Hepatocyte (in vitro differentiated cells): ENCODE measurements at regions not wholly inside any gene's neighbourhood (a gene's known extent, or its start where the extent isn't known, plus 50 kb on each side); places are given as distances from the start of the nearest gene placed in this dataset.

ENCODE experiments used
- DNase-seq: peaks from one replicate; pipeline ENCODE4 v3.0.0-alpha.2; 2016; ENCODE audit warnings: low spot score
- H2AFZ ChIP-seq: fragments of 200-600 bp; sonication (generic); 2 replicates; pipeline ENCODE4 v1.6.0; 2016; ENCODE audit warnings: antibody characterized with exemption, mild to moderate bottlenecking
- H3K27ac ChIP-seq: fragments of 200-600 bp; sonication (generic); 2 replicates; pipeline ENCODE4 v1.5.1; 2016; ENCODE audit warnings: mild to moderate bottlenecking
- H3K27me3 ChIP-seq: fragments of 200-600 bp; sonication (generic); 2 replicates; pipeline ENCODE4 v1.6.1; 2016
- H3K36me3 ChIP-seq: fragments of 200-600 bp; sonication (generic); replicated peaks from 2 replicates; pipeline ENCODE4 v1.5.1; 2016; ENCODE audit warnings: low read depth; ENCODE audit not compliant: insufficient read depth
- H3K4me1 ChIP-seq: fragments of 200-600 bp; sonication (generic); 2 replicates; pipeline ENCODE4 v1.5.1; 2016; ENCODE audit warnings: mild to moderate bottlenecking, moderate library complexity; ENCODE audit not compliant: insufficient read depth
- H3K4me2 ChIP-seq: fragments of 200-600 bp; sonication (generic); 2 replicates; pipeline ENCODE4 v1.6.0; 2016
- H3K4me3 ChIP-seq: fragments of 200-600 bp; sonication (generic); 2 replicates; pipeline ENCODE4 v1.5.1; 2016; ENCODE audit warnings: mild to moderate bottlenecking
- H3K79me2 ChIP-seq: fragments of 200-600 bp; sonication (generic); 2 replicates; pipeline ENCODE4 v1.6.0; 2017; ENCODE audit warnings: mild to moderate bottlenecking
- H3K9me2 ChIP-seq: fragments of 200-600 bp; sonication (generic); replicated peaks from 2 replicates; pipeline ENCODE4 v1.6.0; 2017; ENCODE audit warnings: mild to moderate bottlenecking; ENCODE audit not compliant: insufficient read depth
- H3K9me3 ChIP-seq: fragments of 200-600 bp; sonication (generic); 2 replicates; pipeline ENCODE4 v1.5.1; 2016; ENCODE audit warnings: low read depth, mild to moderate bottlenecking
- H4K20me1 ChIP-seq: fragments of 200-600 bp; sonication (generic); 2 replicates; pipeline ENCODE4 v1.6.0; 2016; ENCODE audit warnings: mild to moderate bottlenecking; ENCODE audit not compliant: insufficient read depth, poor library complexity, severe bottlenecking
- EZH2 ChIP-seq: fragments of 200-600 bp; sonication (generic); IDR thresholded peaks from 2 replicates; pipeline ENCODE4 v1.6.1; 2016; ENCODE audit warnings: antibody characterized with exemption, mild to moderate bottlenecking, borderline replicate concordance
- EZH2phosphoT487 ChIP-seq: fragments of 200-600 bp; sonication (generic); IDR thresholded peaks from one replicate; pipeline ENCODE4 v1.6.1; 2018; ENCODE audit warnings: antibody characterized with exemption, mild to moderate bottlenecking, low read depth, moderate library complexity; ENCODE audit not compliant: unreplicated experiment, severe bottlenecking
- WGBS: methylation state at CpG from one replicate; pipeline ENCODE4 v1.1.6; 2016; ENCODE audit warnings: low lambda C conversion rate; ENCODE audit errors: missing lambda C conversion rate; 5-methylcytosine and 5-hydroxymethylcytosine counted together
- TF ChIP-seq, protein P1 (sequence below): fragments of 200-600 bp; sonication (generic); IDR thresholded peaks from 2 replicates; pipeline ENCODE4 v1.5.1; 2016; ENCODE audit warnings: antibody characterized with exemption, mild to moderate bottlenecking; ENCODE audit not compliant: poor library complexity

DNA sequence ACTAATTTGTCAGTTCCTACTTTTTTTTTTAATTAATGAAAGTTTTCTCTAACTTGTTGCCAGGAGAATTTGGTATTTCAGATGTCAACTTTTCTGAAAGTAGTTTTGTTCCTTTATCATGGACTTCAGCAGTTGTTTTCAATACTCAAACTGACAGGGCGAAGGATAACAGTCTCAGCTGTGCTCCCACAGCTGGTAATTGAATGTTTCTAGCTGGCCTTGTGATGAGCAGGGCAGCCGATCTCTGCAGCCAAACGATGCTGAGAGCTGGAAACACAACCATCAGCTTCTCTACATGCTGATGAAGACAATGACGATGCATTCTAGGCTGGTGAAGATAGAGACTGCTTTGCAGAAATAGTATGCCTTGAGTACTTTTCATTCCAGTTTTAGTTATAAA, 130.0 kb upstream of the MAP9 start:
- no peak for DNase-seq
- H3K4me3 ChIP-seq, result no peak overlapping the region
- 63% methylated on average over 4 of the region's 4 CpGs for WGBS
- no peaks in the 10 kb centered on the region for H3K9me3 ChIP-seq
- H3K27ac ChIP-seq, result no peak overlapping the region
- H3K79me2 ChIP-seq, result no peaks in the 10 kb centered on the region
- no peaks in the 10 kb centered on the region for H3K4me1 ChIP-seq
- no peaks in the 10 kb centered on the region for H3K27me3 ChIP-seq
- no peaks in the 10 kb centered on the region for H4K20me1 ChIP-seq
- no peak for TF ChIP-seq EZH2phosphoT487
- TF ChIP-seq, protein P1, sequence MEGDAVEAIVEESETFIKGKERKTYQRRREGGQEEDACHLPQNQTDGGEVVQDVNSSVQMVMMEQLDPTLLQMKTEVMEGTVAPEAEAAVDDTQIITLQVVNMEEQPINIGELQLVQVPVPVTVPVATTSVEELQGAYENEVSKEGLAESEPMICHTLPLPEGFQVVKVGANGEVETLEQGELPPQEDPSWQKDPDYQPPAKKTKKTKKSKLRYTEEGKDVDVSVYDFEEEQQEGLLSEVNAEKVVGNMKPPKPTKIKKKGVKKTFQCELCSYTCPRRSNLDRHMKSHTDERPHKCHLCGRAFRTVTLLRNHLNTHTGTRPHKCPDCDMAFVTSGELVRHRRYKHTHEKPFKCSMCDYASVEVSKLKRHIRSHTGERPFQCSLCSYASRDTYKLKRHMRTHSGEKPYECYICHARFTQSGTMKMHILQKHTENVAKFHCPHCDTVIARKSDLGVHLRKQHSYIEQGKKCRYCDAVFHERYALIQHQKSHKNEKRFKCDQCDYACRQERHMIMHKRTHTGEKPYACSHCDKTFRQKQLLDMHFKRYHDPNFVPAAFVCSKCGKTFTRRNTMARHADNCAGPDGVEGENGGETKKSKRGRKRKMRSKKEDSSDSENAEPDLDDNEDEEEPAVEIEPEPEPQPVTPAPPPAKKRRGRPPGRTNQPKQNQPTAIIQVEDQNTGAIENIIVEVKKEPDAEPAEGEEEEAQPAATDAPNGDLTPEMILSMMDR, result no peak
- TF ChIP-seq EZH2, result no peak
- H3K36me3 ChIP-seq, result no peaks in the 10 kb centered on the region
- H2AFZ ChIP-seq, result no peak overlapping the region
- H3K4me2 ChIP-seq, result no peak overlapping the region
- peaks cover 3% of the 10 kb centered on the region for H3K9me2 ChIP-seq

- no peaks in the 10 kb centered on the region for H3K9me3 ChIP-seq
- H2AFZ ChIP-seq, result no peak overlapping the region
- H3K4me1 ChIP-seq, result no peaks in the 10 kb centered on the region
- no peaks in the 10 kb centered on the region for H3K36me3 ChIP-seq
- H3K4me3 ChIP-seq, result no peak overlapping the region
- H3K27ac ChIP-seq, result no peak overlapping the region
- 53% methylated on average over 3 of the region's 3 CpGs for WGBS
- DNase-seq, result no peak
- H4K20me1 ChIP-seq, result no peaks in the 10 kb centered on the region
- no peaks in the 10 kb centered on the region for H3K27me3 ChIP-seq
- TF ChIP-seq, protein P1, result no peak
- no peak for TF ChIP-seq EZH2
- no peak for TF ChIP-seq EZH2phosphoT487
- H3K4me2 ChIP-seq, result no peak overlapping the region
- H3K79me2 ChIP-seq, result no peaks in the 10 kb centered on the region
- H3K9me2 ChIP-seq, result peaks cover 3% of the 10 kb centered on the region
Observed at GRCh38 chr4:155505321-155505720, 128.6 kb upstream of the MAP9 start.

- no peak overlapping the region for H2AFZ ChIP-seq
- DNase-seq, result no peak
- H3K27ac ChIP-seq, result no peak overlapping the region
- H3K4me3 ChIP-seq, result no peak overlapping the region
- H3K36me3 ChIP-seq, result no peaks in the 10 kb centered on the region
- 90% methylated on average over 4 of the region's 4 CpGs for WGBS
- TF ChIP-seq, protein P1, result no peak
- TF ChIP-seq EZH2phosphoT487 (no peak), EZH2 (no peak)
- H3K4me2 ChIP-seq, result no peak overlapping the region
- H3K4me1 ChIP-seq, result peaks cover 5% of the 10 kb centered on the region
- no peaks in the 10 kb centered on the region for H3K9me2 ChIP-seq
- H3K79me2 ChIP-seq, result no peaks in the 10 kb centered on the region
- H4K20me1 ChIP-seq, result no peaks in the 10 kb centered on the region
- H3K27me3 ChIP-seq, result no peaks in the 10 kb centered on the region
- H3K9me3 ChIP-seq, result no peaks in the 10 kb centered on the region
Observed at GRCh38 chr4:155497306-155497705, 120.5 kb upstream of the MAP9 start.

GRCh38 chr4:155496294-155496626, 119.5 kb upstream of the MAP9 start:
- H3K9me2 ChIP-seq, result no peaks in the 10 kb centered on the region
- no peaks in the 10 kb centered on the region for H3K27me3 ChIP-seq
- no peaks in the 10 kb centered on the region for H3K9me3 ChIP-seq
- no peak for TF ChIP-seq EZH2
- TF ChIP-seq EZH2phosphoT487, result no peak
- TF ChIP-seq, protein P1, result no peak
- 57% methylated on average over 3 of the region's 3 CpGs for WGBS
- no peaks in the 10 kb centered on the region for H3K79me2 ChIP-seq
- H3K4me2 ChIP-seq, result no peak overlapping the region
- H3K4me3 ChIP-seq, result no peak overlapping the region
- H3K36me3 ChIP-seq, result no peaks in the 10 kb centered on the region
- DNase-seq, result no peak
- H4K20me1 ChIP-seq, result no peaks in the 10 kb centered on the region
- H3K4me1 ChIP-seq, result peaks cover 5% of the 10 kb centered on the region
- H3K27ac ChIP-seq, result peak overlapping the region; percentile 14
- H2AFZ ChIP-seq, result no peak overlapping the region
